Uterus (tissue), 2 donors: ENCODE measurements at regions not wholly inside any gene's neighbourhood (a gene's known extent, or its start where the extent isn't known, plus 50 kb on each side); places are given as distances from the start of the nearest gene placed in this dataset.

Experiments used
- CTCF ChIP-seq, 4 experiments: fragments of 200-600 bp in 2 of 4; fragments of 450-650 bp in 2 of 4; sonication (generic) in 2 of 4; IDR thresholded peaks; one replicate each; pipeline ENCODE4 v1.5.1; 2016 to 2019; ENCODE audit warnings: antibody characterized with exemption in 4 of 4, mild to moderate bottlenecking in 2 of 4, moderate library complexity in 1 of 4
- POLR2A ChIP-seq, 2 donors: fragments of 450-650 bp; IDR thresholded peaks; one replicate each; pipeline ENCODE4 v1.6.1; 2016; ENCODE audit warnings: antibody characterized with exemption in 2 of 2, mild to moderate bottlenecking in 1 of 2, moderate library complexity in 1 of 2

- no peak for TF ChIP-seq CTCF (IDR thresholded peaks at IDR 0.05)
- TF ChIP-seq POLR2A (IDR thresholded peaks at IDR 0.05): no peak
These were observed 890.8 kb upstream of the PHF14 start for GRCh38 chr7:10082896-10083295.
